Activated CD4-positive, alpha-beta T cell treated with anti-CD3 and anti-CD28 coated beads, Interleukin-2, Interleukin-6, amounts not matched to agents 100 ng/mL and 50 ng/mL, durations not matched to agents 16 hours and 8 hours (primary cell): ENCODE measurements at regions not wholly inside any gene's neighbourhood (a gene's known extent, or its start where the extent isn't known, plus 50 kb on each side); places are given as distances from the start of the nearest gene placed in this dataset.
"Not testable (repeated sequence)": the region's sequence is repeated elsewhere in the genome, so short reads cannot be mapped to it uniquely, and the experiment has no call there.

ENCODE experiments used
- DNase-seq: peaks from one replicate; pipeline ENCODE4 v3.0.0-alpha.2; 2020

DNA sequence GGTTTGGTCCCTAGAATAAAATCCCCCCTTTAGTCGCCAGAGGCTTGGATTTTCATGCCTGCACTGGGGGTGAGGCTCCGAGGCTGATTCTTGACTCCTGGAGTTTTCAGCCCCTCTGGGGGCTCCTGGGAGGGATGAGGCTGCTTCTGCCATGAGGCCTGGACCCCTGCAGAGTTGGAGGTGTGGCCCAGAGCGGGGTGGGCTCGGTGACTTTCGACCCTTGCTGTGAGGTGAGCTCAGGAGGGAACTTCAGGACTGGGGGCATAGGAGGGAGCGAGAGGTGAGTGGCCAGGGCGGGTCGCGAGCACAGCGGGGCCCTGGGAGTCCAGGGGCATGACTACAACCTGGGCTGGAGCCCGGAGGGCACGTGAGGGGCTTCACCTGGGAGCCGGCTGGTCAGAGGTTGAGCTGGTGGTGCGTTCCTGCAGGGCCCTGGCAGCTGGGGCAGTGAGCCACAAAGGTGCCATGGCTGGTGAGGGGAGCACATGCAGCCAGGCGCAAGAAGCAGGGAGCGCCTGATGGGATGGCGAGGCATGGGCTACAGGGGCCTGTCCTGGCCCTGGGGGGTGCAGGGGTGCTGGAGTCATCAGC lies 168.2 kb downstream of the KIF26A start:
- DNase-seq: no peak

DNA sequence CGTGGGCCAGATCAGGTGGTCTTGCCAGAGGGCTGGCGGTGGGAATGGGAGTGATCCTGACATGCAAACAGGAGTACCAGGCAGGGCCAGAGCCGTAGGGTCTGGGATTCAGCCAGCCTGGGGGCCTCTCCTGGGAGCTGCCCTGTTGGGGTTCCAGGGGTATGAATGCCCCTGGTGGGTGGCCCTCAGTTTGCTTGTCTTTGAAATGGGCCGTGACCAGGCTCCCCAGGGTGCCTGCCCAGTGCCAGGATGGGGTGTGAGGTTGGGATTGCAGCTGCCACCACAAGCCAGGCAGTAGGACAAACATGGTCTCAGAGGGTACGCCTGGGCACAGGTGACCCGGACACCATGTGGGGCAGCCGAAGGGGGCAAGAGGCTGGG lies 168.8 kb downstream of the KIF26A start:
- DNase-seq: no peak

DNA sequence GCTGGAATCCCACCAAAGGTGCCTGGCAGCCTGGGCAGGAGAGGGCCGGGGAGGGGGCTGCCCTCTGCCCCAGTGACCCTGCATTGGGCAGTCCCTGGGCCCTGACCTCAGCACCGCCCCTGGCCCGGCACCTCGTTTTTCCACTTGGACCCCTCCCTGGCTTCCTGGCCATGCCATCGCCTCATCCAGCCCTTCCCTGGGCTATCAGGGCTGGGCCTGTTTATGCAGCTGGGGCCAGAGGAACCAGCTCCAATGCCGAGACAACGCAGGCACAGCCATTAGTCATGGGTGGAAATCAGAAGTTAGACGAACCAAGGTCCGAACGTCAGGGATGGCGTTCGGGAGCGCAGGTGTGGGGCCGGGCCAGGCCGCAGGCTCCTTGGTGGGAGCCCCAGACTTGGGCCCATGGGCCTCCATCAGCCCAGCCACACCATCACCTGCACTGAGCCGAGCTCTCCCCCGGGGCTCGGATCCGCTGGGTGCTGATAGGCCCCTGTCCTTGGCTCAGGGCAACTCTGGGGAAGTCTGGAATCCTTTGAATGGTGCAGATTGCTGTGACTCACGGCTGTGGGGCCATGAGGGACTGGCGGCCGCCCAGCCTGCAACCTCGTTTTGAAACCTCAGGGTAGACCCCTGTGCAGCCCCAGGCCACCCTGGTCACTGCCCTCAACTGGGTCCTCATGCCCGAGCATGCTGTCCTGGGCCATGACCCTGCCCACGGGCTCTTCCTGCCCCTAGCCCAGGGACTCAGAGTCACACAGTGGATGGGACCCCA lies 169.4 kb downstream of the KIF26A start:
- no peak for DNase-seq

DNA sequence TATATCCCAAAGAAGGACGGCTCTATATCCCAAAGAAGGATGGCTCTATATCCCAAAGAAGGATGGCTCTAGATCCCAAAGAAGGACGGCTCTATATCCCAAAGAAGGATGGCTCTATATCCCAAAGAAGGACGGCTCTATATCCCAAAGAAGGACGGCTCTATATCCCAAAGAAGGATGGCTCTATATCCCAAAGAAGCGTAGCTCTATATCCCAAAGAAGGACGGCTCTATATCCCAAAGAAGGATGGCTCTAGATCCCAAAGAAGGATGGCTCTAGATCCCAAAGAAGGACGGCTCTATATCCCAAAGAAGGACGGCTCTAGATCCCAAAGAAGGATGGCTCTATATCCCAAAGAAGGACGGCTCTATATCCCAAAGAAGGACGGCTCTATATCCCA lies 170.1 kb downstream of the KIF26A start:
- not testable (repeated sequence) for DNase-seq

DNA sequence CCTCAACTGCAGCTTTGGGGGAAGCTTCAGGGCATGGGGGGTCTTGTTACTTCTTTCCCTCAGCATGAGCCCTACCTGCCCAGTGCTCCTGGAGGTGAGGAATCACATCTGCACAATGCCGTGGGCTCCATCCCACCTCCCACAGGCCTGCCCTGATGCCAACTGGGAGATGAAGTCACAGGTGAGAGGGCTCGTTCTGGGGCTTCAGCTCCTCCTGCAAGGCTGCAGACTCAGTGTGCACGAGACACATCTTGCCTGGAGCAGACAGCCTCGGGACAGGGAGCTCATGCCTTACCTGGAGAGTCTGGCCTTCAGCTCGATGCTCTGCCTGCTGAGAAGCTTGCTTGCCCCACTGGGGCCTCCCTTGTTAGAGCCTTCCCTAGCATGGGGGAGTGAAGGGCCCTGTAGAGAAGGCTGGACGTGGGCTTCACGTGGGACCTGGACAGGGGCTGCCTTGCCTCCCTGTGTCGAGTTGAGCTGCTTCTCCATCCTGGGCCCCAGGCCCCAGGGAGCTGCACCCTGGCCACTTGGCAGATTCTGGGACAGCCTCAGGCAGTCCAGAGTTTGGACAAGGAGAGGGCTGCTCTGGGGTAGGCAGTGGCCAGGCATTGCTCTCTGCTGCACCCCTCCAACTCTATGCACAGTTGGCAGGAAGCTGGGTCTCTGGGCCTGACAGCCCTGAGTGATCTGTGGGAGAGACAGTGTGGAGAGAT lies 171.4 kb downstream of the KIF26A start:
- no peak for DNase-seq

DNA sequence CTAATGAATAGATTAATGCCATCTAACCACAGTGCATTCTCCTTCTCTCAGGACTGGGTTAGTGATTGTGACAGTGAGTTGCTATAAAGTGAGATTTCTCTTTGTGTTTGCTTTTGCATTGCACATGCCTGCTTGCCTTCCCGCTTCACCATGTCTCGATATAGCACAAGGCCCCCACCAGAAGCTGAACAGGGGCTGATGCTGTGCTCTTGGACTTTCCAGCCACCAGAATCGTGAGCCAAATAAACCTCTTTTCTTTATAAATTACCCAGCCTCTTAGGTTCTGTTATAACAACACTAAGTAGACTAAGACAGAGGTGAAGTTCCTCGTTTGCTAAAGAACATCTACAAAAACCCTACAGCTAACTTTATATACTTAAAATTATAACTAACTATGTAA lies 173.0 kb downstream of the KIF26A start:
- DNase-seq: no peak

DNA sequence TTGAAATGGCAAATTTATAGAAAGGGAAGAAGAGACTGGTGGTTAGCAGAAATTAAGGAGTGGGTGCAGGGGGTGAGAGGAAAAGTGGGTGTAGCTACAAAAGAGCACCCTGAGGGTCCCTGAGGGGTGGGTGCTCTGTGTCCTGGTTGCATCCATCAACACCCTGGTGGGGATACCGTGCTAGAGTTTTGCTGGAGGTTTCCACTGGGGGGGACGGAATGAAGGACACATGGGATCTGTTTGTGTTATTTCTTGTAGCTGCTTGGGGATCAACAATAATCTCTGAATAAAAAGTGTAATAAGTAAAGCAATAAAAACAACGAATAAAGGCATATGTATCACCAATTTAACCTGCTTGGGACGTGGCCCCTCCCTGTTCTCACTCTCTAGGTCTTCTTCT lies 175.3 kb downstream of the KIF26A start:
- no peak for DNase-seq

DNA sequence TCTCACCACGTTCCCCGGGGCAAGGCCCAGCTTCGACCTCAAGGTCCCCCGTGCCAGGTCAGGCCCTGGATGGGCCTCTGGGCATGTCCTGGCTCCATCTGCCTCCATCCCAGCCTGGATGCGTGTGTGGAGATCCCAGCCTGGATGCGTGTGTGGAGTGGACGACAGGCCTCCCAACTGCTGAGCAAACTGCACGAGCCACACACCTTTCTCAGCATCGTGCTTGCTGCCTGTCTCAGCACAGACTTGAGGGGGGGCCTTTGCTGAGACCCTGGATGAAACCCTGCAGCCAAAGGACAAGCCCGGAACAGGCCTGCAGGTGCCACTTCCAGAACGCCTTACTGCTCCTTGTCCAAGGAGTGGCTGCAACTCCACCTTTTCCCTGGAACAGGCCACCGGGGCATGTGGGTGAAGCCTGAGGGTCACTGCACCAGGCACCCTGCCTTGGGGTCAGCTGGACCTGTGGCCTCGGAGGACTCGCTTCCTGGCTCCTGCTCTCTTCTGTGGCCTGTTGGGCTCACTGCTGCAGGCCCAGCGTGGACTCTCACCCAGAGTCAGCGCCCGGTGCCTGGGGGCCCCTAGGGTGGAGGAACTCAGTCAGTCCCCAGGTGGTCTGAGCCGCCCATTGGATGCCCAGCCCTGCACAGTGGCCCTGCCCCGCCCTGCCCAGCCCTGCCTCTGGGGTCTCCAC lies 176.0 kb downstream of the KIF26A start:
- DNase-seq: no peak

DNA sequence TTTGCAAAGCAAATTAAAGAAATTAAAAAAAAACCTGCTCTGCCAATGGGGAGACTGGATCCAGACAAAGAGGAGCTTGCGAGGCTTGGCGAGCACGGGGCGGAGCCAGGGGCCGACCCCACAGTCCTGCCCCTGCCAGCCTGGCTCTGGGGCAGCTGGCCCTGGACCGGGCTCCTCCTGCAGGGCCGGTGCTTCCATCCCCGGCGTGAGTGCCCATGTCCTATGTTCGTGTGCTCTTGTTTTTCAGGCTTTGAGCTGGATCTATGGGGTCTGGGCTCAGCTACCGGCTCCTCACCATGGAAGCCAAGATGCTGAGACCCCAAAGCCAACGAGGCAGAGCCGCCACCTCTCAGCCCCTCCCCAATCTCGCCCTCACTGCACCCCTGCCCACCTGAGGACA lies 176.8 kb downstream of the KIF26A start:
- DNase-seq: no peak

DNA sequence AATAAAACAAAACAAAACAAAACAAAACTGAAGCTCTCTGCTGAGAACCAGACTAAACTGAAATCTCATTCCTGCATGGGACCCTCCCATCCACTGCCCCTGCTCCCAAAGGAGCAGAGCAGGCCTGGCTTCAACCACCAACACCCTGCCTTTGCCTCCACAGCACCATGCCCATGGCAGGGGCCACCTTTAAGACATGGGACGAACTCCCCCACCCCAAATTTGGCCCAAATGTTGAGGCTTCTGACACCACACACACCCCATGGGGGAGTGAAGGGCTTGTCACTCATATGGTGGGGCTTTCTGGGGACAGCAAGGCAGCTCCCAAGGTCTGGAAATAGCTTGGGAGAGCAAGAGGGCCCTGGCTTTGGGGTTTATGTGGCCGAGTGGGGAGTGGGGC lies 177.2 kb downstream of the KIF26A start:
- no peak for DNase-seq

DNA sequence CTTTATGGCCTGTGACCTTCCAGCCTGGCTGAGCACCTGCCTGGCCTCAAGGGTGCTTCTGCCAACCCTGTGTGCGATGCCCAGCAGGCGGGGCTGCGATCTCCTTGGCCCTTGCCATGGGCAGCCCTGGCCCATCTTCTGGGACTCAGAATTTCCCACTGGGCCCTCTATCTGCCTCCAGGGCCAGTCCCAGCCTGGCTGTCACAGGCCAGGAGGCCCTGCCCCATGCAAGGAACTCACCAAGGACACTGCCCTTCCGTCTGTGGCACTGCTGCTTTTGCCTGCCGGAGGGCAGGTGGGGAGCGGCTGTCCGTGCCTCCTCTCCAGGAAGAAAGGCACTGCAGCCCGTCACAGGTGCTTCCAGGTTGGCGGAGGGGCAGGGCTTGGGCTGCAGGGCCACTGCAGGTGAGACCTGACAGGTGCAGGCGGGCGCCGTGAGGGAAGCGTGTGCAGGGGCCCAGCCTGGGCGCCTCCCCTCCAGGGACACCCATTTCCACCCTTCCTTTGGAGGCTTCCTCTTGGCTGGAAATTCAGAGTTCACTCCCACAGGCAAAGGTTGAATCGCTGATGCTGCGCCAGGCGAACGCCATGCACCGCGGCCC lies 177.8 kb downstream of the KIF26A start:
- DNase-seq: no peak

DNA sequence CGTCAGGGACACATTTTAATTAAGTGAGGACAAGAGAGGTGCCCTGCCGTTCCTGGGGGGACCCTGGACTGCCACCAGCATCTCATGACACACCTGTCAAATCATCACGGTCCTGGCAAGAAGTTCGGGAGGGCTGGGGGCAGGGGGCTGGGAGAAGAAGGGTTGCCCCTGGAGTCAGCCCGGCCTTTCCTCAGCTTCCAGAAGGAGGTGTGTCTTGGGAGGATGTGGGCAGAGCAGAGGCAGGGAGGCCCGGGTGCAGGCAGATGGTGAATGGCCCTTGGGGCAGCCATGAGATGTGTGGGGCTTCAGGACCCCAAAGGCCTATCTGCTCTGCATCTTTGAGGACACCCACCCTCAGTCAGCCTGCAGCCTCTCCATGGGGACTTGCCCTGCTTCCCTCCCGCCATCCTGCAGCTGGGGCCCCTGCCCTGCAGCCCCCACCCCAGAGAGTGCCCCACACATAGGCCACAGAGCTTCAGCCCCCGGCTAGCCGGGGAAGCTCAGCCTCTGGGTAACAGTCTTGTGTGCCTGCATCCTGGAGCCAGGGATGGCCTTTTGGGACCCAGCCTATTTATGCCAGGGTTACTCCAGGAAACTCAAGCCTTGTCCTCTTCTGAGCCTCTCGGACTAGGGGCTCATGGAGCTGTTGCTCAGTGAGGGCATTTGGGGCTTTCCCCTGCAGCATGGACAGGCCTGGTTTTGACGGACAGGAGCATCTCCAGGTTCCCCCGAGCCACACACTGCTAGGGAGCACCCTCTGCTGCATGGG lies 178.5 kb downstream of the KIF26A start:
- no peak for DNase-seq

DNA sequence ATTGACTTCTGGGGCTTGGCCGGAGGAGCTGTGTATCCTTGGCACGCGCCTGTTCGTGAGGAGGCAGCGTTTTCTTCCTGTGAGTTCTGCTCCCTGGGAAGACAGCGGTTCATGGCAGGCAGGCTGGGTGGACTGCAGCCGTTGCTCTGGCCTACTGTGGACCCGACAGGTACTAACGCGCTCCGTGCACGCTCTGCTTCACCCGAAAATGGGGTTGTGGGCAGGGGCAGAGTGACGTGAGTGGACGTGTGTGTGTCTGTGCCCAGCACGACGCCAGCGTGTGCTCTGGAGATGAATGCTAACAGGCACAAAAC lies 179.1 kb downstream of the KIF26A start:
- DNase-seq: no peak

DNA sequence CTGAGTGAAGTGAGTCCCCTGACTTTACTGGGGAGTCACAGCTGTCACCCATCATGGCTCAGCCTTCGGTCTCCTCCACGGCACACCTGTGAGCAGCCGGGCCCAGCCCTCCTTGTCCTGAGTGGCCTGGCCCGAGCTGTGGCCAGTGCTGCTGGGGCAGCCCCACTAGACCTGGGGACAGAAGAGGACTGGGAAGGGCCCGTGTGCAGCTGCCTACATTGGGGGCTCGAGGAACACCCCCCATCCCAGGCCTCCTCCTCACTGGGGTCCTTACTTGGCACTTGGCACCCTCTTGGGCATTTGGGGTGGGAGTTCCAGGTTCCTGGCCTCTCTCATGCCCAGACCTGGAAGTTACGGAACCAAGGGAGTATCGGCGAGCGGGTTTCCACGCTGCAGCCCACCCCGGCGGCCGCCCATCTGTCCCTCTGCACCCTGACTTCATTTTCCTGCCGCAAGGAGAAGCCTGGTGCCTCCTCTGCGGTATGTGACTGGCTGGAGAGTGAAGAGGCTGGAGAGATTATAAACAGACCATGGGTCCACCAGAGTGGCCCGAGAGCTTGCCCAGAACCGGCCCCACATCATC lies 179.7 kb downstream of the KIF26A start:
- no peak for DNase-seq

DNA sequence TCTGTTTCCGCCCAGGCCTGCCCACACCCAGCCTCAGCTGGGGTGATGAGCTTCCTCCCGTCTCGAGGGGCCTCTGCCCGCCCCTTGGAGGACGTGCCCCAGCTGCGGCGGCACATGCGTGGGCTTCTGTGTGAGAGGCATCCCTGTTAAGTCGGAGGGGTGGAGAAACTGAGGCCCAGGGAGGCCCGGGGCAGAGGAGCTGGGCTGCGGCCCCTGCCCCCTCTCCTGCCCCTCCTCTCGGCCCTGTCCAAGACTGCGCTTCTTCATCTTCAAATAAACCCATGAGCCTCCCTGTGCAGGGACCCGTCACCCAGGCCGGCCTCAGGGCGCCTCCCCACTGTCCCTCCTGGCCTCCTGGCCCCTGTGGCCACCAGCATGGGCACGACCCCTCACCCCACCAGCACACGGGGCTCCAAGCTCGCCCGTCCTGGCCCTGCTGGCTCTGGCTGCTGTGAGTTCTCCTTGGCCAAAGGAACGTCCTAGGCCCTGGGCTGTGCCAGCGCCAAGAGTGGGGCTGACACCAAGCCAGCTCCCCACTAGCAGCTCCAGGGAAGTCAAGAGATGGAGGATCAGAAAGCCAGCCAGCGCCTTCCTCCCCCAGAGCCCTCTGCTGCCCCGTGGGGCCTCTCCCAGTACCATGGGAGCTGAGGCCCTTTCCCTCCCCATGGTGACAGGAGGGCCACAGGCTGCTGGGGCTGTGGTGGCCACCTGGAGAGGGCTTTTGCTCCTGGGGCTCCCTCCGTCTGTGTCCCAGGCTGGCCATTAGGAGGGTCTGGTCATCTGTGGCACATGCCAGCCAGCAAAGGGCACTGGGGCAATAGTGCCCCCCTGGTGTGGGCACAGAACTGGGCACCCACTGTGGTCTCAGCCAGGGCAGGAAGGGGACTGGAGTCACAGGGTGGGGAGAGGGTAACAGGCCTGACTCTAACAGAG lies 180.4 kb downstream of the KIF26A start:
- no peak for DNase-seq

DNA sequence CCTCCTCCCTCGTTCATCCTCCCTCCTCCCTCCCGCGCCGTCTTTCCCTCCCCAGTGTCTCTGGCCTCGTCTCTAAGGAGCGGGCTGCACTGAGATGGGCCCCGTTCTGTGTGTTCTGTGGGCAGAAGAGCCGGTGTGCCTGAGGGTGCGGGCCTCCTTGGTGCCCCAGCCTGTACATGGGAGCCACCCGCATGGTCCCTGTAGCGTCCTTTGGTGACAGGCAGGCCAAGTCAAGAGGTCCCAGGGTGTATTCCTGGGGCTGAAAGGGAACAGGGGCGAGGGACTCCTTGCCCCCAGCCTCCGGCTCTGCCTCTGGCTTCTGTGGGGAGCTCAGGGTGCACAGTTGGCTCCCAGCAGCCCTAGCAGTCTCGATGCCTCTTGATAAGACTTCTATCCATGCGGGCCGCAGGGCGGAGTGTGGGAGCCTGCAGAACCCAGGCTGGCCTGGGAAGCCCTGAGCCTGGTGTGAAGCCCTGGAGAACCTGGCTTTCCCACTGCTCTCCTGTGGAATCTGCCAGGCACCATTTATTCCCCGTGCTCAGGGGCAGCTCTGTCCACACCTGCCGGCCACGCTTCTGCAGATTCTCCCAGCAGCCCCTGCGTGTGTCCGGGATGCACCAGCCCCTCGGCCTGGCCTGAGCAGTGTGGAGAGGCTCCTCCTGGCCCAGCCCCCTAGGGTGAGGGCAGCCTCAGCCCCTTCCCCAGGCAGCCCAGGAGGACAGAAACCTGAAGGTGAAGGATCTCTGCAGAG lies 181.3 kb downstream of the KIF26A start:
- DNase-seq: no peak

DNA sequence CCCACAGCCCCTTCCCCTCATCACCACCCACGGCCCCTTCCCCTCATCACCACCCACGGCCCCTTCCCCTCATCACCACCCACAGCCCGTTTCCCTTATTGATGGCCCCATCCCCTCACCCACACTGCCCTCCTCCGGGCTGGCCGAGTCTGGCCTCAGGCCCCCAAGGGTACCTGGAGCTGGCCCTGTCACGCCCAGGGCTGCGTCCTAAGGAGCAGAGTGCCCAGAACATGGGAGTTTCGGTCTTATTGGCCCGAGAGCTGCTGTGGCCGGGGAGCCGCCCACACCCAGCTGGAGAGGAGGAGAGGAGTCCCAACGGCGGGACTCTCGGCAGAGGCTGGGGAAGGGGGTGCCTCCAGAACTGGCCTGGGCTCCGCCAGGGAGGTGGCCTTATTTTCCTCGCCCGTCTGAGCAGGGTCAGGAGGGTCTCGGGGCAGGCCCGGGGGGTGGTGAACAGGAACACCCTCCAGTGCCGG lies 182.3 kb downstream of the KIF26A start:
- DNase-seq: no peak

DNA sequence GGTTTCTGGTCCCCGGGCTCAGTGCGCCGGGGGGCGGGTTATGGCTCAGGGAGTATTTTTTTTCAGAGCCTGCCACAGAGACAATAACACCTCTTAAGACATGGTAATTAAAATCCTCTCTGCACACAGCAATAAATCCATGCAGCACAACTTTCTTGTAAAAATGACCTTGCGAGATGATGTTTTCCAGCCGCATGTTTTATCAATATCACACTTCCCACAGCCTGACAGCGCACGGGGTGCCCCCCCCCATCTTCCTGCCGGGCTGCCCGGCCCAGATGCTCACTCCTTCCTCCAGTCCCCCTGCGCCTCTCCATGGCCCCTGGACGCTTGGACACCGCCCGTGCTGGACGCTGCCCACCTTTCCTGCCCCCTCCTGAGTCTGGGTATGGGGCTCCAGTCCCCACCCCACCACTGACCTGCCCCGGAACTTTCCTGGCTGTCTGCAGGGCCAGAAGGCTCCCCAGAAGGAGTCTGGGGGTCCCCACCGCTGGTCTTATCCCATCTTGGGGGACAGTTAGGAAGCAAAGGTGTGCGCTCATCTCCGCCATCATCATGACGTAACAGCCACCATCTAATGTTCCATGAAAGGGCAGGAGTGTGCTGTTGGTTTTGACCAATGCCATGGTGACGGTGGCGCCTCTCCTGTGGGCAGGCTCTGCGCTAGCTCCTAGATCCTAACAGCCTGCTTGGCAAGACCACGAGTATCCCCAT lies 182.9 kb downstream of the KIF26A start:
- DNase-seq: no peak

DNA sequence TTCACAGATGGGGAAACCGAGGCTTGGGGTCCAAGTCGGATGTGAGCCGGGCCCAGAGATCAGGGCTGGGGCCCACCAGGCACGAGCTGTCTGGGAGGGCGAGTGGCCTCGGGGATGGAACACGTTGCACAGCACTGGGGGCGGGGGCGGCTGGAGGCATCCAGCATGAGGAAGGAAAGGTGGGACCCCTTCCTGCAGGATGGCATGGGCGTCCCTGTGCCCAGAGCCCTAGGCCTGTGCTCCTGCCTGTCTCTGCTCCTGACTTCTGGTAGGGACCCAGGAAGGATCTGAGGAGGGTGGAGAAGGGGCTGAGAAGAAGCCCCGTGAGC lies 183.4 kb downstream of the KIF26A start:
- DNase-seq: no peak
